ENCODE measurements at regions not wholly inside any gene's neighbourhood (a gene's known extent, or its start where the extent isn't known, plus 50 kb on each side); places are given as distances from the start of the nearest gene placed in this dataset.

DNA sequence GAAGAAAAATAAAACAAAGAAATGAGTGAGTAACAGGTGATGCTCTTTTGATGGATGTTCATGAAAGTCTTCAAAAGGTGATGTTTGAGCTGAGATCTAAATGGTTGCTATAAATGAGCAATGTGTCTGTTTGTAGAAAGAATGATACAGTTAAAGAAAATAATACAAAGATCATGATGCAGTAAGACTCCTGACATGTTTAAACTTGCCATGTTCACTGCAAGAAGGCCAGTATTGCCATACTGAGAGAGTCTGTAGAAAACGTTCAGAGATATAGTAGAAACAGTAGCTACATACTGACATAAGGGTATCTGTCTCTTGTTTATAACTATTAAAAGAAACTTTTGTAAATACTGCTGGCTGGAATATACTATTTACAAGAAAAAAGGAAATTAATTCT is 1609.2 kb upstream of the ACO1 start:
- Mint-ChIP-seq H3K36me3 (ENCODE audit: unreplicated experiment) (no peaks in the 10 kb centered on the region), H3K4me3 (ENCODE audit: unreplicated experiment) (no peak overlapping the region), H3K27ac (ENCODE audit: unreplicated experiment) (no peak overlapping the region), H3K4me1 (ENCODE audit: low read depth, unreplicated experiment) (no peaks in the 10 kb centered on the region), H3K9me3 (ENCODE audit: unreplicated experiment) (peaks cover 1% of the 10 kb centered on the region), H3K27me3 (ENCODE audit: unreplicated experiment) (no peaks in the 10 kb centered on the region)
- TF ChIP-seq CTCF (IDR thresholded peaks at IDR 0.05; ENCODE audit: partially characterized antibody, unreplicated experiment) = no peak
- no peak for DNase-seq

GRCh38 chr9:30796764-30797163 is 1587.7 kb upstream of the ACO1 start:
- no peak for TF ChIP-seq CTCF (IDR thresholded peaks at IDR 0.05; ENCODE audit: partially characterized antibody, unreplicated experiment)
- no peaks in the 10 kb centered on the region for H3K27me3 Mint-ChIP-seq (ENCODE audit: unreplicated experiment)
- H3K36me3 Mint-ChIP-seq (ENCODE audit: unreplicated experiment) = no peaks in the 10 kb centered on the region
- no peaks in the 10 kb centered on the region for H3K9me3 Mint-ChIP-seq (ENCODE audit: unreplicated experiment)
- H3K4me3 Mint-ChIP-seq (ENCODE audit: unreplicated experiment) = no peak overlapping the region
- H3K4me1 Mint-ChIP-seq (ENCODE audit: low read depth, unreplicated experiment) = peaks cover 2% of the 10 kb centered on the region
- no peak overlapping the region for H3K27ac Mint-ChIP-seq (ENCODE audit: unreplicated experiment)
- DNase-seq = no peak

- Mint-ChIP-seq H3K27me3 (ENCODE audit: unreplicated experiment) (no peaks in the 10 kb centered on the region), H3K36me3 (ENCODE audit: unreplicated experiment) (no peaks in the 10 kb centered on the region), H3K4me1 (ENCODE audit: low read depth, unreplicated experiment) (no peaks in the 10 kb centered on the region), H3K9me3 (ENCODE audit: unreplicated experiment) (no peaks in the 10 kb centered on the region), H3K4me3 (ENCODE audit: unreplicated experiment) (no peak overlapping the region), H3K27ac (ENCODE audit: unreplicated experiment) (no peak overlapping the region)
- DNase-seq = no peak
- TF ChIP-seq CTCF (IDR thresholded peaks at IDR 0.05; ENCODE audit: partially characterized antibody, unreplicated experiment) = no peak
Measured at GRCh38 chr9:30799527-30800101, 1584.8 kb upstream of the ACO1 start.

GRCh38 chr9:30800421-30800820 is 1584.0 kb upstream of the ACO1 start:
- no peaks in the 10 kb centered on the region for H3K27me3 Mint-ChIP-seq (ENCODE audit: unreplicated experiment)
- no peak overlapping the region for H3K27ac Mint-ChIP-seq (ENCODE audit: unreplicated experiment)
- no peak for TF ChIP-seq CTCF (IDR thresholded peaks at IDR 0.05; ENCODE audit: partially characterized antibody, unreplicated experiment)
- no peaks in the 10 kb centered on the region for H3K36me3 Mint-ChIP-seq (ENCODE audit: unreplicated experiment)
- H3K4me1 Mint-ChIP-seq (ENCODE audit: low read depth, unreplicated experiment) = no peaks in the 10 kb centered on the region
- H3K4me3 Mint-ChIP-seq (ENCODE audit: unreplicated experiment) = no peak overlapping the region
- no peaks in the 10 kb centered on the region for H3K9me3 Mint-ChIP-seq (ENCODE audit: unreplicated experiment)
- no peak for DNase-seq

GRCh38 chr9:30812821-30813220 is 1571.6 kb upstream of the ACO1 start:
- TF ChIP-seq CTCF (IDR thresholded peaks at IDR 0.05; ENCODE audit: partially characterized antibody, unreplicated experiment) = no peak
- DNase-seq = no peak
- no peak overlapping the region for H3K4me3 Mint-ChIP-seq (ENCODE audit: unreplicated experiment)
- H3K9me3 Mint-ChIP-seq (ENCODE audit: unreplicated experiment) = no peaks in the 10 kb centered on the region
- no peaks in the 10 kb centered on the region for H3K4me1 Mint-ChIP-seq (ENCODE audit: low read depth, unreplicated experiment)
- no peak overlapping the region for H3K27ac Mint-ChIP-seq (ENCODE audit: unreplicated experiment)
- H3K27me3 Mint-ChIP-seq (ENCODE audit: unreplicated experiment) = no peaks in the 10 kb centered on the region
- H3K36me3 Mint-ChIP-seq (ENCODE audit: unreplicated experiment) = no peaks in the 10 kb centered on the region
